HEK293T (cell line): ENCODE measurements at regions not wholly inside any gene's neighbourhood (a gene's known extent, or its start where the extent isn't known, plus 50 kb on each side); places are given as distances from the start of the nearest gene placed in this dataset.

Experiments
- ARNT ChIP-seq: fragments of 450-650 bp; IDR thresholded peaks from 2 replicates; pipeline ENCODE4 v1.6.1; 2017; ENCODE audit warnings: mild to moderate bottlenecking
- ELF4 ChIP-seq: fragments of 450-650 bp; IDR thresholded peaks from 2 replicates; pipeline ENCODE4 v1.6.1; 2017; ENCODE audit warnings: antibody characterized with exemption
- HDGF ChIP-seq: fragments of 450-650 bp; IDR thresholded peaks from 2 replicates; pipeline ENCODE4 v1.6.1; 2017; ENCODE audit warnings: antibody characterized with exemption, borderline replicate concordance
- LEF1 ChIP-seq: fragments of 450-650 bp; IDR thresholded peaks from 2 replicates; pipeline ENCODE4 v1.6.1; 2017; ENCODE audit warnings: mild to moderate bottlenecking, borderline replicate concordance
- NFRKB ChIP-seq: fragments of 450-650 bp; IDR thresholded peaks from 2 replicates; pipeline ENCODE4 v1.6.1; 2016; ENCODE audit warnings: mild to moderate bottlenecking, moderate library complexity

DNA sequence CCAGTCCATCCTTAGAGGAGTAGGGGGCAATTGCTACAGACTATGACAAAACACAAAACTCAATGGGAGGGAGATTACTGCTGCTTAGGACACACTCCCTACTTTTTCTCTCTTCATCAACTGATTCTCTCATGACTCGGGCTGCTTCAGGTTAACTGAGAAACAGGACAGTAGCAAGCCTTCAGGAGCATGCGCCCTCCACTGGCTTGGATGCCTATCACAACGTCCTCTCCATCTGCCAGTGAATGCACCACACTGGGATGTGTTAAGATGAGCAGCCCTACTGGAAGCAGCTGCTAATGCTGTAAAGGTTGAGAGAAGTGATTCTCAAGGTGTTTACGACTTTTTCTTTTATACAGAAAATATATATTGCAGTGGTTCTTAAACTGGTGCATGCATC lies 542.3 kb downstream of the EDEM1 start:
- TF ChIP-seq ARNT, result no peak
- no peak for TF ChIP-seq ELF4
- TF ChIP-seq HDGF, result no peak
- no peak for TF ChIP-seq LEF1
- TF ChIP-seq NFRKB, result no peak
